Cerebellar cortex (tissue), 1 donor: ENCODE measurements at regions not wholly inside any gene's neighbourhood (a gene's known extent, or its start where the extent isn't known, plus 50 kb on each side); places are given as distances from the start of the nearest gene placed in this dataset.
"Not testable (repeated sequence)": the region's sequence is repeated elsewhere in the genome, so short reads cannot be mapped to it uniquely, and the experiment has no call there.

Source experiments
- DNase-seq: peaks from one replicate; pipeline ENCODE4 v3.0.0-alpha.2; 2015; ENCODE audit warnings: low spot score

GRCh38 chr2:138066139-138066806, 102.0 kb downstream of the HNMT start:
- DNase-seq, result no peak

DNA sequence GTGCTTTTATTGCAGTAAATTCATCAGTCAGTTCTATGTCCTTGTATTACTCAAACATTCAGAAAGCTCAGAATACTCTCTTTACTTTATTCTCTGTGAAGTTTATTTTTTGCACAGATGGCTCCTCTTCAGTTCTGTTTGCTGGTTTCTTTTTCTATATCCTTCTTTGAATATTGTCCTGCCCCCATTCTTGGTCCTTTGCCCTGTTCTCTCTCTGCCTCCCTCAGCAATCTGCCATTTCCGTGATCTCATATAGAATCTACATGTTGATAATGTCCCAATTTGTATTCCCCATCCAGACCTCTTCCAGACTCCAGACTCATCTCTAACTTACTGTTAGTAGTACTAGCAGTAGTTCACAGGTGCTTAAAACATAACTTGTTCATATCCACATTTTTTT, 102.6 kb downstream of the HNMT start:
- DNase-seq, result no peak

DNA sequence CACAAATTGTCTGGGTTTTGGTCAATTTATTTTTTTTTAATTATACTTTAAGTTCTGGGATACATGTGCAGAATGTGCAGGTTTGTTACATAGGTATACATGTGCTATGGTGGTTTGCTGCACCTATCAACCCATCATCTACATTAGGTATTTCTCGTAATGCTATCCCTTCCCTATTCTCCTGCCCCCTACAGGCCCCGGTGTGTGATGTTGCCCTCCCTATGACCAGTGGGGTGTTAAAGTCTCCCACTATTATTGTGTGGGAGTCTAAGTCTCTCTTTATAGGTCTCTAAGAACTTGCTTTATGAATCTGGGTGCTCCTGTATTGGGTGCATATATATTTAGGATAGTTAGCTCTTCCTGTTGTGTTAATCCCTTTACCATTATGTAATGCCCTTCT, 104.4 kb downstream of the HNMT start:
- not testable (repeated sequence) for DNase-seq

DNA sequence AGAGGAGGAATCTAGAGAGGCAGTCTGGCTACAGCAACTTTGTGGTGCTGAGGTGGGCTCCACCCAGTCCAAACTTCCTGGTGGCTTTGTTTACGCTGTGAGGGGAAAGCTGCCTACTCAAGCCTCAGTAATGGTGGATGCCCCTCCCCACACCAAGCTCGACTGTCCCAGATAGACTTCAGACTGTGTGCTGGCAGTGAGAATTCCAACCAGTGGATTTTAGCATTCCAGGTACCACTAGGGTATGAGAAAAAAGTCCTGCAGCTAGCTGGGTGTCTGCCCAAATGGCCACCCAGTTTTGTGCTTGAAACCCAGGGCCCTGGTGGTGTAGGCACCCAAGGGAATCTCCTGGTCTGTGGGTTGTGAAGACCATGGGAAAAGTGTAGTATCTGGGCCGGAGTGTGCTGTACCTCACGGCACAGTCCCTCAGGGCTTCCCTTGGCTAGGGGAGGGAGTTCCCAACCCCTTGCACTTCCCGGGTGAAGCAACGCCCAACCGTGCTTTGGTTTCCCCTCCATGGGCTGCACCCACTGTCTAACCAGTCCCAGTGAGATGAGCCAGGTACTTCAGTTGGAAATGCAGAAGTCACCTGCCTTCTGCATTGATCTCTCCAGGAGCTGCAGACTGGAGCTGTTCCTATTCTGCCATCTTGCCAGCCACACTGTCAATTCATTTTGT, 106.9 kb downstream of the HNMT start:
- not testable (repeated sequence) for DNase-seq

DNA sequence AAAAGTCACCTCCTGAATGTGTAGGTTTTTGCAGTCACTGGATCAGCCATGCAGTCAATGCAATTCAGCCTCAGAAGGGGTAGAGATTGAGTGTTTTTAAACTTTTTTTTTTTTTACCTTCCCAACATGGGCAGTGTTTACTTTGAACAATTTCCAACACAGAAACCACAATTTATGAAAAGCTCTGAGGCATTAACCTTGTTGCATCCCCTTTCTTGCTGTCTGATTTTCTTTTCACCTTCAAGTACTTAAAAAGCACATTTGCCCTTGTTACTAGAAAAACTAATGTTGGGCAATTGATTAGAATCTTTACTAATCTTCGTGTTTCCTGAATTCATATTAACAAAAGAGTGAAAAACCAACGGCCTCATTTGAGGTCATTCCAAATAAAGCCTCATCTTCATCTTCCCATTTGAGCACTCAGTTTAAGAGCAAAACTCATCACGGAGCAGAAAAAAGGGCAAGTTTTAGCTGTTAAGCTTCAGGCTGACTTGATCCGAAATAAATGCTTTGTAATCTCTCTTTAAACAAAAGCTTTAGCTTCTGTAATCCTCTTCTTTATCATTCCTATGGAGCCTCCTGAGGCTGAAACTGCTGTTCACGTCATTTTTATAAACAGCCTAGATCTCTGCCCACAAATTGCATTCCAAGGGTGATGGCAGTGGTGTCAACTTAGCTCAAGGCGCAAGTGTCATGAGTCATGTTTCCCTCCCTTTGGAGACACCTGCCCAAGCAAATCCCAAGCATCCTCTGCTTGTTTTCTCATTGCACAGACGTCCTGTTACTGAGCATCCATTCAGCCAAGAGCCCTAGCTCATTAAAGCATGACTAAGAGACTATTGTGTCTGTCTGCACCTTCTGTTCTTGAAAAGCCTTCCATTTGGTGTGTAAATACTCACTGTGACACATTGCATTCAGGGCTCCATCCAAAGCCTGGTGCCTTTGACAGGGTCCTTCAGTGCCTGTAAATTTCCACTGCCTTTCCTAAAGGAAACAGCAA, 107.7 kb downstream of the HNMT start:
- DNase-seq, result peak; percentile 16

DNA sequence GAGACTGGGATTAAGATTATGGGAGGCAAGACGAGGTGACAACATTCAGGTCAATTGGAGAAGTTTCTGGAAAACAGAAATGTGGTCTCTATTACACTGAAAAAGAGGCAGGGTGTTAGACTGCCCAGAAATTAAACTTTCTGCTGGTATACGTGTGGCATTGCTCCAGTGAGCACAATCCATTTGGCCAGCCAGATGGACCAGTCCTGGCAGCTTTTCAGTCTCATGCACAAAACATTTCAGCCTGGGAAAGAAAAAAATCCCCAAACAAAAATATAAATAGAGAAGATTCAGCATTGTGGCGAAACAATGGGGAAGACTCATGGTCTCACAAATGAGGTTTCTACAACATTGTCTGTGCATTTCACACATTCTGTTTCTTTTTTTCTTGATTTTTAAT, 113.9 kb downstream of the HNMT start:
- peak; percentile 89 for DNase-seq

- DNase-seq, result peak; percentile 52
Observed at GRCh38 chr2:138079976-138080375, 115.7 kb downstream of the HNMT start.

- DNase-seq, result no peak
Observed at GRCh38 chr2:138081225-138082073, 117.2 kb downstream of the HNMT start.

DNA sequence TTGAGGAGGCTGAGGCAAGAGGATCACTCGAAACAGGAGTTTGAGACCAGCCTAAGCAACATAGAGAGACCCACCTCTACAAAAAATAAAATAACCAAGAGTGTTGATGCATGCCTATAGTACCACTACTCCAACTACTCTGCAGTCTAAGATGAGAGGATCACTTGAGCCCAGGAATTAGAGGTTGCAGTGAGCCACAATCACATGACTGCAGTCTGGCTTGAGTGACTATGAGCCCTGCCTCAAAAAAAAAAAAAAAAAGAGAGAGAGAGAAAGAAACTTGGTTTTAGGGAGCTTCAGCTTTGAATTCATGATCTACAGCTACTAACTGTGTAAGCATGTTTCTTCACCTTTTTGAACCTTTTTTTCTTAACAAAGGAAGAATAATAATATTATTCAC, 119.9 kb downstream of the HNMT start:
- DNase-seq, result no peak

DNA sequence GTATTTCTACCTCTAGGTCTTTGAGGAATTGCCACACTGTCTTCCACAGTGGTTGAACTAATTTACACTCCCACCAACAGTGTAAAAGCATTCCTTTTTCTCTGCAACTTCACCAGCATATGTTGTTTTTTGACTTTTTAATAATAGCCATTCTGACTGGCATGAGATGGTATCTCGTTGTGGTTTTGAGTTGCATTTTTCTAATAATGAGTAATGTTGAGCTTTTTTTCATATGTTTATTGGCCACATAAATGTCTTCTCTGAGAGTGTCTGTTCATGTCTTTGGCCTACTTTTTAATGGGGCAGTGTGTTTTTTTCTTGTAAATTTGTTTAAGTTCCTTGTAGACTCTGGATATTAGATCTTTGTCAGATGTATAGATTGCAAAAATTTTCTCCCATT, 121.2 kb downstream of the HNMT start:
- DNase-seq, result not testable (repeated sequence)

- no peak for DNase-seq
Observed at GRCh38 chr2:138086576-138086975, 122.3 kb downstream of the HNMT start.

DNA sequence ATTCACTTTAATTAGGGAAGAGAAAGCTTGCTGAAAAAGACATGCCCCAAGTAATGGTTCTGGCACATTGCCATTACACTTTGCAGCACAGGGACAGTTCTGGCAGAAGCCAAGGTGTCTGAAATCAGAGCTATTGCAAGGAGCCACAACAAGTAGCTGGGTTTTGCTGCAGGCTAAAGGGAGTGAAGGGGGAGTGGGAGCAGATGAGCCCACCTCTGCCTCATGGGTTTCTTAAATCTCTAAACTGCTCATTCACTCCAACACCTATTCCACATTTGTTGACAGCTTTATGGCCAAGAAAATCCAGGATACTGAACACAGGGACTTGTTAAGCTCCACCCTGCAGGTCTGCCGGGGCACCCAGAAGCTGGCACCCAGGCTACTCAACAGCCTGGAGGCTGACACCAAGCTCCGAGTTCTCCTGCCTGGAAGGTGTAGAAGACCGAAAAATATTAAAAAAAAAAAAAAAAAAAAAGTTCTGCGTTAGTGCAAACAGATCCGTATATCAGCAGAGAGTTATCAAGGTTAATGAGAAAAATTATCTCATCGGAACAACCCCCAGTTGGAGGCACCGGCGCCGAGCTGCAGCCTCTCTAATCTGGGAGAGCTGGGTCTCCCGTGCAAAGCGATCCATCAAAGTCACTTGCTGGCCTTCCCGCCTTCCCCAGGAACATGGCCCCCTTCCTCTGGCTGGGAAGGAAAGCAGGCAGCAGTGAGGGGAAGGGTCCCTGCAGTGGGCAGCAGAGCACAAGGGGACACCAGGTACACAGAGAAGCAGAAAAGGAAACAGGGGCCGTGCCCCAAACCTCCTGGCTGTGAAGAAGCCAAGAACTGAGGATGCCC, 123.7 kb downstream of the HNMT start:
- no peak for DNase-seq

DNA sequence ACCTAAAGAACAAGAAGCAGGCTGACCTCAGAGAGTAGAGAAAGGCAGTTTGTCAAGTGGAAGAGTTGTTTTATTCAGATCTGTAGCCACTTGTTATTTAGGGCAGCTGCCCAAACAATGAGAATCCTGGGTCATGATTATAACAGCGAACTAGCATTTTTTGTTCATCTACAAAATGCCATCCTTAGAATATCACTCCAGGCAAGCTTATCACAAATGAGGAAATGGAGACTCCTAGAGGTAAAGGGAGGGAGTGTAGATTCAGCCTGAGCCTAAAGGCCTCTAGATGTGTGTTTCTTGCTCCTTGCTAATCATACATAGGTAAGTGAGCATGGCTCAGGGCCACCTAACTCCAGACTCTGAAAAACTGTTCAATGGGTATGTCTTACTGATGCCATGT, 126.1 kb downstream of the HNMT start:
- peak; percentile 34 for DNase-seq

DNA sequence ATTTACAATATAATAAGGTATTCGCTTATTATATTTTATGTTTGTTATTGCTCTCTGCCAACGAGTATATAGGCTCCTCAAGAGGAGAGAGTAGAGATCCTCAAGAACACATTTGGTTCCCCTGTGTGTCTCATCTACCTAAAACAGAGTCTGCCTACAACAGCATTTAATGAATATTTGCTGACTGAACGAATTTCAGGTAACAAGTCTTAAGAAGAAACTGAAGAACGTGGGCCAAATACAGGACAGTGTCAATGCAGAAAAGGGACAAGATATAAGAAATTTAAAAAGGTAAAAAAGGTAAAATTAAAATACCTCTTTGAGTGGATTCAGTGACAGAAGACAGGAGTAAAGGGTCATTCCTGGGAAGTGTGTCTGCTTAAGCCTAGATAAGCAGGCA, 129.2 kb downstream of the HNMT start:
- no peak for DNase-seq

- DNase-seq, result no peak
Observed at GRCh38 chr2:138094031-138094430, 129.8 kb downstream of the HNMT start.

GRCh38 chr2:138095336-138095735, 131.1 kb downstream of the HNMT start:
- DNase-seq, result no peak

DNA sequence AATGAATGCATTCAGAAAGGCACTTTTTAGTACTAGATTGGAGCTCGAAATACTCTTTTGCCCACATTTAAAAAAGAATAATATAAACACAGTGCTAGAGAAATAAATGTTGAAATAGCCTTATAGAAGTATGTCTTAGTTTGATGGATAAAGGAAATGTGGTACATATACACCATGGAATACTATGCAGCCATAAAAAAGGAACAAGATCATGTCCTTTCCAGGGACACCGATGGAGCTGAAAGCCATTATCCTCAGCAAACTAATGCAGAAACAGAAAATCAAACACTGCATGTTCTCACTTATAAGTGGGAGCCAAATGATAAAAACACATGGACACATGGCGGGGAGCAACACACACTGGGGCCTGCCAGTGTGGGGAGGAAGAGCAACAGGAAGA, 135.0 kb downstream of the HNMT start:
- not testable (repeated sequence) for DNase-seq

DNA sequence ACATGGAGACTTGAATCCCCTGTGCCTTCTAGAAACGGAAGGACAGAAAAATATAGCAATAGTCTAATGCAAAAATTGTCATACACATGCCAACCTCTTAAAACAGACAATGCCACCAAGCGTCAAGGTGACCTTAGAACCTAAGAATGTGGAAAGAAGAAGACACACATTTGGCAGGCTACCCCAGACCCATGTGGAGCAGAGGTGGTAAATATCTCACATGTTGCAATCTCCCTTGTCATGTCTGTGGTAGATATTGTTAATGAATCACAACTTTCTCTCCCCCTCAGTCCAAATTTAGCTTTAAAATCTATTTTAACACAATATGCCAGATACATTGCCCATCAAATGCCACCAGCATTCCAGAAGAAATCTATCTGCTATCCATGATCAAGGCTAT, 137.4 kb downstream of the HNMT start:
- DNase-seq, result no peak

DNA sequence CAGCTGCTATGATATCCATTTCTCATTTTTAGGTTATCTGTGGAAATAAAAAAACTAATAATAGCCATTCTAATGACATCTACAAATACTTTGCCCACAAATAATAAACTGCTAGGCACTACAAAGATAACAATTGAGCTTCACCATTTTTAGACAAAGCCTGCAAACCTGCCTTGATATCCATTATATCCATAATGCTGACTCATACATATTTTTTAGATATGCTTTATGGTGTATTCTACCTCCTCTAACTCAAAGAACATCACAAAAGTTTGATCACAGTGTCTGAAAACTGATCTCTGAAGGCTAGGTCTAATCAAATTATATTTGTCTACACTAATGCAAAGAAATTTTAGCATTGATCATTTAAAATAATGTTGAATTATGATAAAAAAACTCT, 138.4 kb downstream of the HNMT start:
- DNase-seq, result no peak

- DNase-seq, result no peak
Observed at GRCh38 chr2:138103156-138103555, 138.9 kb downstream of the HNMT start.

DNA sequence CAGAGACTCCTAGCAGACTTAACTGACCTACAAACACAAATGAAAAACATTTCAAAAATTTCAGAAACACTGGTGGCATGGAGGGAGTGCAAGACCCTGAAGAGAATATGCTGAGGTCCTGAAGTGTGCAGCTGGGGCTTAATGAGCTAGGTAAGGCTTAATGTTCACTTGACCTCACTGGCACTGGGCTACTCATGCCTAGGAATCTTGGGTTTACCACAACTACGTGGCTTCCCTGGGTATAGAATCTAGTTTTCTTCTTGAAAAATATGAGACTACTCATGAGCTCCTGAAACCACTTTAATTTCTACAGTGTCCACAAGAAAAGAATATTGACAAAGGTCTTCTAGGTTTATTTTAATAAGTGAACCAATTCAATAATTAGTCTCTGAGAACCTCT, 139.8 kb downstream of the HNMT start:
- no peak for DNase-seq
